Testis (tissue), 2 donors: ENCODE measurements at regions not wholly inside any gene's neighbourhood (a gene's known extent, or its start where the extent isn't known, plus 50 kb on each side); places are given as distances from the start of the nearest gene placed in this dataset.

Experiments
- POLR2A ChIP-seq: fragments of 450-650 bp; IDR thresholded peaks from one replicate; pipeline ENCODE4 v1.6.1; 2017; ENCODE audit warnings: antibody characterized with exemption, mild to moderate bottlenecking, moderate library complexity
- TF ChIP-seq, protein P1 (sequence below), 3 experiments: fragments of 450-650 bp in 2 of 3; fragments of 200-600 bp in 1 of 3; sonication (generic) in 1 of 3; IDR thresholded peaks; one replicate each; pipeline ENCODE4 v1.5.1; 2016 to 2019; ENCODE audit warnings: antibody characterized with exemption in 3 of 3, mild to moderate bottlenecking in 2 of 3, moderate library complexity in 1 of 3

DNA sequence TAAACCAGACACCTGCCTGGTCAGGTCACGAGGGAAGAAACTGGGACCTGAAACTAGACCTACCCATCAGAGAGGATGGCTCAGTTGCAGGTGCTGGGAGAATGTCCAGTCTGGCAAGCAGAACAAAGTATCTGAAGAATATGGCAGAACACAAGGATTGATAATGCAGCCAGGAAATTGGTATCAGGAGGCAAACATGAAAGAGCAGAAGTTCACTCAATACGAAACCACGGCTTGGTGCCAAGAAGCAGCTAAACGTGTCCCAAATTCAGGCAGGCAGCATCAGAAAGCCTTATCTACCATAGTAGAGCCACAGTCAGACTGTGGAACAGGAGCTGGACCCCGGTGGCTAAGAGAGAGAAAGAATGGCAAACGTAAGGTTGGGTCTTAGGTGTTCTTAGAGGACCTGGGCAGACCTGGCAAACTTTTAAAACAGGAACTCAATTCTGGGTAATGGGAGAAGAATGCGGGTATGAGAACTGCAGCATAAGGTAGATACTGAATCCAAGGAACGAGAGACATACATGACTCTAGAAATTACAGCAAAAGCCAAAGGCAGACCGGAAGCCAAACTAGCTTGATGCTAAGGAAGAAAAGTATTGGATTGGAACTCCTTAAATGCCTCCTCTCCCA lies 169.0 kb upstream of the NECTIN3 start:
- no peak for TF ChIP-seq POLR2A
- TF ChIP-seq, protein P1, sequence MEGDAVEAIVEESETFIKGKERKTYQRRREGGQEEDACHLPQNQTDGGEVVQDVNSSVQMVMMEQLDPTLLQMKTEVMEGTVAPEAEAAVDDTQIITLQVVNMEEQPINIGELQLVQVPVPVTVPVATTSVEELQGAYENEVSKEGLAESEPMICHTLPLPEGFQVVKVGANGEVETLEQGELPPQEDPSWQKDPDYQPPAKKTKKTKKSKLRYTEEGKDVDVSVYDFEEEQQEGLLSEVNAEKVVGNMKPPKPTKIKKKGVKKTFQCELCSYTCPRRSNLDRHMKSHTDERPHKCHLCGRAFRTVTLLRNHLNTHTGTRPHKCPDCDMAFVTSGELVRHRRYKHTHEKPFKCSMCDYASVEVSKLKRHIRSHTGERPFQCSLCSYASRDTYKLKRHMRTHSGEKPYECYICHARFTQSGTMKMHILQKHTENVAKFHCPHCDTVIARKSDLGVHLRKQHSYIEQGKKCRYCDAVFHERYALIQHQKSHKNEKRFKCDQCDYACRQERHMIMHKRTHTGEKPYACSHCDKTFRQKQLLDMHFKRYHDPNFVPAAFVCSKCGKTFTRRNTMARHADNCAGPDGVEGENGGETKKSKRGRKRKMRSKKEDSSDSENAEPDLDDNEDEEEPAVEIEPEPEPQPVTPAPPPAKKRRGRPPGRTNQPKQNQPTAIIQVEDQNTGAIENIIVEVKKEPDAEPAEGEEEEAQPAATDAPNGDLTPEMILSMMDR (IDR thresholded peaks at IDR 0.05), result no peak
